ENCODE measurements at regions not wholly inside any gene's neighbourhood (a gene's known extent, or its start where the extent isn't known, plus 50 kb on each side); places are given as distances from the start of the nearest gene placed in this dataset.

GRCh38 chr6:14192216-14192788 is 74.7 kb downstream of the CD83 start:
- no peak for DNase-seq (ENCODE audit: extremely low spot score in 2 of 2)

DNA sequence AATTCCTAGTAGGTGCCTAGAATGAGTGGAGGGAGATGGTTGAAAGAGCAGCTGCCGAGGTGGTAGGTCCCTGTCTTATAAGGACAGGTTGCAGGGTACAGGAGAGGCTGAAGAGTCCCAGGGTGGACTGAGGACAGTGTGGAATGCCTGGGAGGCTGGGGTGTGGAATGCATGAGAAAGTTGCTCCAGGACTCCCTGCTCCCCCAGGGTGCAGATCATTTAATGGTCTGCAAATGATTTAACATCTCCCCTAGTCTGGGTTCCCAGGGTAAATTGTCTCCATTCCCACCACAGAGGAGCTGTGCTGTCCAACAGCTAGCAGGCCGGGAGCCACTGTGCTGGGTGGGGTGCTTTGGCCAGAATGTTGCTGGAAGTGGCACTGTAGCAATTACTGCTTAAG is 76.0 kb downstream of the CD83 start:
- H3K36me3 ChIP-seq, result no peaks in the 10 kb centered on the region
- no peaks in the 10 kb centered on the region for H3K27me3 ChIP-seq
- no peak for DNase-seq (ENCODE audit: extremely low spot score in 2 of 2)
- TF ChIP-seq POLR2A (IDR thresholded peaks at IDR 0.05), result no peak
- TF ChIP-seq CTCF (IDR thresholded peaks at IDR 0.05), result no peak
- TF ChIP-seq POLR2AphosphoS5 (IDR thresholded peaks at IDR 0.05; ENCODE audit: insufficient read depth in 1 of 2, low read depth in 1 of 2), result no peak
- no peak overlapping the region for H3K4me3 ChIP-seq
- H3K4me1 ChIP-seq, result no peaks in the 10 kb centered on the region
- no peak overlapping the region for H3K27ac ChIP-seq
- intact Hi-C loops (cut with DNase I), result no loop called here
- no peaks in the 10 kb centered on the region for H3K9me3 ChIP-seq

More at GRCh38 chr6:14192216-14192788, 74.7 kb downstream of the CD83 start:
- no peaks in the 10 kb centered on the region for H3K27me3 ChIP-seq
- no peaks in the 10 kb centered on the region for H3K9me3 ChIP-seq
- no peaks in the 10 kb centered on the region for H3K36me3 ChIP-seq
- no peak overlapping the region for H3K4me3 ChIP-seq
- H3K4me1 ChIP-seq, result no peaks in the 10 kb centered on the region
- intact Hi-C loops (cut with DNase I), result no loop called here
- no peak overlapping the region for H3K27ac ChIP-seq
- TF ChIP-seq POLR2A (IDR thresholded peaks at IDR 0.05) (no peak), POLR2AphosphoS5 (IDR thresholded peaks at IDR 0.05; ENCODE audit: insufficient read depth in 1 of 2, low read depth in 1 of 2) (no peak), CTCF (IDR thresholded peaks at IDR 0.05) (no peak)

GRCh38 chr6:14194483-14194882 is 76.9 kb downstream of the CD83 start:
- intact Hi-C loops (cut with DNase I), result no loop called here
- no peak for TF ChIP-seq CTCF (IDR thresholded peaks at IDR 0.05)
- H3K36me3 ChIP-seq, result no peaks in the 10 kb centered on the region

DNA sequence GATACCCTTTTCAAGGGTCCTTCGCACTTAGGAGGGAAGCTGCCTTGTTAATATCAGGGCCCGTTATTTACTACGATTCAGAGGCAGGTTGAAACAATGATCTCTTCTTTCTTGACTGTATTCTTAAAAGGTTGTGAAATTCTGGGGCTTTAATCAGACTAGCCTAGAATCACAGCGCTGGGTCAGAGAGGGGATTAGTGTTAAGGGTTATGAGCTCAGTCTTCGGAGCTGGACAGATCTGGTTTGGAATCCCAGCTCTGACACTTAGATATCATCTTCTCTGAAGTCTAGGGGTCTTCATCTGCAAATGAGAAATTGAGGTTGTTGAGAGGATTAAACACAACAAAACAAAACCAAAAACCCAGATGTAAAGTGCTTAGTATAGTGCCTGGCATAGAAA is 77.4 kb downstream of the CD83 start:
- no peak for DNase-seq (ENCODE audit: extremely low spot score in 2 of 2)
- Histone ChIP-seq H3K4me3 (no peak overlapping the region), H3K9me3 (no peaks in the 10 kb centered on the region), H3K36me3 (no peaks in the 10 kb centered on the region), H3K4me1 (no peaks in the 10 kb centered on the region), H3K27me3 (no peaks in the 10 kb centered on the region), H3K27ac (no peak overlapping the region)
- TF ChIP-seq POLR2A (IDR thresholded peaks at IDR 0.05), result no peak
- TF ChIP-seq POLR2AphosphoS5 (IDR thresholded peaks at IDR 0.05; ENCODE audit: insufficient read depth in 1 of 2, low read depth in 1 of 2), result no peak
- TF ChIP-seq CTCF (IDR thresholded peaks at IDR 0.05), result no peak
- intact Hi-C loops (cut with DNase I), result no loop called here

More at GRCh38 chr6:14194483-14194882, 76.9 kb downstream of the CD83 start:
- Histone ChIP-seq H3K27me3 (no peaks in the 10 kb centered on the region), H3K9me3 (no peaks in the 10 kb centered on the region), H3K4me1 (no peaks in the 10 kb centered on the region), H3K4me3 (no peak overlapping the region), H3K27ac (no peak overlapping the region)
- no peak for DNase-seq (ENCODE audit: extremely low spot score in 2 of 2)

- H3K27me3 ChIP-seq, result no peaks in the 10 kb centered on the region
- H3K36me3 ChIP-seq, result no peaks in the 10 kb centered on the region
- no peak for DNase-seq (ENCODE audit: extremely low spot score in 2 of 2)
- H3K9me3 ChIP-seq, result no peaks in the 10 kb centered on the region
- H3K4me1 ChIP-seq, result no peaks in the 10 kb centered on the region
- intact Hi-C loops (cut with DNase I), result no loop called here
- no peak overlapping the region for H3K4me3 ChIP-seq
- no peak overlapping the region for H3K27ac ChIP-seq
- TF ChIP-seq POLR2AphosphoS5 (IDR thresholded peaks at IDR 0.05; ENCODE audit: insufficient read depth in 1 of 2, low read depth in 1 of 2), result no peak
- no peak for TF ChIP-seq POLR2A (IDR thresholded peaks at IDR 0.05)
- no peak for TF ChIP-seq CTCF (IDR thresholded peaks at IDR 0.05)
These were observed 78.5 kb downstream of the CD83 start for GRCh38 chr6:14196026-14196425.
